HG02884 (cell line): ENCODE measurements at regions not wholly inside any gene's neighbourhood (a gene's known extent, or its start where the extent isn't known, plus 50 kb on each side); places are given as distances from the start of the nearest gene placed in this dataset.

Source experiments
- ATAC-seq: cut with Tn5 transposase; IDR thresholded peaks from one replicate; pipeline ENCODE4 v1.9.1; 2021; ENCODE audit warnings: mild to moderate bottlenecking, moderate library complexity; ENCODE audit not compliant: unreplicated experiment

DNA sequence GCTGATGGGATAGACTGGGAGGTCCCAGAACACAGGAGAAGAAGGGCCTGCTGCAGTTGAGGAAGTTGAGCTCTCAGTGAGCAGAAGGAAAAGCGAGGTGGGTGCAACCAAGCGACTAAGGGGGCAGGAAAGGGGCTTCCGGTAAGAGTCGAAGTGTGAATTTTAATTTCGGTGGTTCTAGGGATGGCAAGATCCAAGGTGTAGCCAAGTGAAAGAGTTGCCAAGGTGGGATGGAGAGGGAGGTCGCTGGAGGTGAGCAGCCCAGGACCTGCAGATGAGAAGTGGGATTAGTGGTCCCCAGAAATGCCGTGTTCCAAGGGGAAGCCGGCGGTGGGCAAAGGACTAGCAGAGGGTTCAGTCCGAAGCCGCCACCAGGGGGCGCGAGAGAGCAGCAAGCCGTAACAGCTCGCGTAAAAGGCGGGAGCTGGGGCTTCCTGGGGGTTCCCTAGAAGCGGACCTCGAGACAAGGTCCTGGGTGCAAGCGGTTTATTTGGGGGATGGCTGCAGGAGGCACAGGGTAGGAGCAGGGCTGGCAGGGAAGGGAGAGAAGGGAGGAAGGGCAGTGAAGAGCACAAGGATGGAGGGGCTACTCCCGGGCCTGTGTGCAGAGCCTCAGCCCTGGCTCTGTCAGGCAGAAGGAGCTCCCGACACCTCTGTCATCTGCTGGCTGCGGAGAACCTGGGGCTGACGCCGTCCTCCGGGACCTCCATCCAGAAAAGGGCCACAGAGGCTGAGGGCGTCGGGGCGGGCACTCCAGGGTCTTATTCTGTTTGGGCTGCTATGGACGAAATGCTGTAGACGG lies 103.6 kb downstream of the PAX1 start:
- no peak for ATAC-seq

GRCh38 chr20:21808139-21808538 lies 102.7 kb downstream of the PAX1 start:
- ATAC-seq: no peak

- no peak for ATAC-seq
Measured at GRCh38 chr20:21804802-21805201, 99.3 kb downstream of the PAX1 start.

GRCh38 chr20:21801193-21801592 lies 95.7 kb downstream of the PAX1 start:
- no peak for ATAC-seq

DNA sequence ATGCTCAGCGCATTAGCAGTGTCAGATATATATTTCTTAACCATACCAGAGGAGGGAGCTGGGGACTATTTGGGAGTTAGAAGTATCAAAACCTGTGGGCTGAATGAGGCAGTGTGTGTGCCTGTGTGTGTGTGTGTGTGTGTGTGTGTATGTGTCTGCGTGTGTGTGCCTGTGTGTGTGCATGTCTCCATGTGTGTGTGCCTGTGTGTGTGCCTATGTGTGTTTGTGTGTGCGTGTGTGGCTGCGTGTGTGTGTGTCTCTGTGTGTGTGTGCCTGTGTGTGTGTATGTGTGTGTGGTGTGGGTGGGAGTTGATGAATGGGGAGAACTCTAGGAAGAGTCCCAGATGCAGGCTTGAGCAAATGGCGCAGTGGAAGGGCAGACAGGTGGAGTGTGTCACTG lies 92.9 kb downstream of the PAX1 start:
- ATAC-seq: no peak

- no peak for ATAC-seq
Measured at GRCh38 chr20:21796059-21796458, 90.6 kb downstream of the PAX1 start.

DNA sequence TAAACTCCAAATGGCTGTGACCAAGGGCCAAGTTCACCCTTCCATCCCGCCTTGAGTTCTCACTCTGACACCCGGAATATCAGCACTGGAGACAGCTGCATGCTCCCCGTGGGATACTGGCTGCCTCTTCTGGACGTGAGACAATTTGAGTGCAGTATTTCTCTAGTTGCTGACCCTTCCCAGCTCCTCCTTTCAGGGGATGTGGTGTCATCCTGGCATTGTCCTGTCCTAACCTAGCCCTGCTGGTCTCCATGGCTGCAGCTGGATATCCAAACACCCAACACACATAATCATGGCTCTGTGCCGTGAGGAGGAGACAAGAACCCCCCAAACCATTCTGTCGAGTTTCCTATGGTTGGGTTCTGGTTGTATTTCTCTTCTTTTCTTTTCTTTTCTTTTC lies 82.6 kb downstream of the PAX1 start:
- no peak for ATAC-seq

- ATAC-seq: no peak
Measured at GRCh38 chr20:21781446-21782075, 76.1 kb downstream of the PAX1 start.

DNA sequence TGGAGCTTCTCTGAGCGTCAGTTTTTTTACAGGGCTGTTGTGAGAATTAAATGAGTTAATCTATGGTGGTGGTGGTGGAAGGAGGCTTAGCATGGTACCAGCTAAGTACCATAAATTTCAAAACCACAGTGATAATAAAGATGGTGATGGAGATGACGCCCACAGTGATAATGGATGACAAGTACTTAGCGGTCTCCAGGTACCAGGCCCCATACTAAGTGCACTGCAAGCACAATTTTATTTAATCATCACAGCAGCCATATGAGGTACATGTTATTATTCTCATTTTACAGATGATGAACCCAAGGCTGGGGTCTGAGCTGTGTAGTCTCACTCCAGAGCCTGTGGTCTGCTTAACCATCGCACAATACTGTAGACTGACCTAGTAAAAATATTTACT lies 75.1 kb downstream of the PAX1 start:
- no peak for ATAC-seq
